ENCODE measurements at regions not wholly inside any gene's neighbourhood (a gene's known extent, or its start where the extent isn't known, plus 50 kb on each side); places are given as distances from the start of the nearest gene placed in this dataset.

DNA sequence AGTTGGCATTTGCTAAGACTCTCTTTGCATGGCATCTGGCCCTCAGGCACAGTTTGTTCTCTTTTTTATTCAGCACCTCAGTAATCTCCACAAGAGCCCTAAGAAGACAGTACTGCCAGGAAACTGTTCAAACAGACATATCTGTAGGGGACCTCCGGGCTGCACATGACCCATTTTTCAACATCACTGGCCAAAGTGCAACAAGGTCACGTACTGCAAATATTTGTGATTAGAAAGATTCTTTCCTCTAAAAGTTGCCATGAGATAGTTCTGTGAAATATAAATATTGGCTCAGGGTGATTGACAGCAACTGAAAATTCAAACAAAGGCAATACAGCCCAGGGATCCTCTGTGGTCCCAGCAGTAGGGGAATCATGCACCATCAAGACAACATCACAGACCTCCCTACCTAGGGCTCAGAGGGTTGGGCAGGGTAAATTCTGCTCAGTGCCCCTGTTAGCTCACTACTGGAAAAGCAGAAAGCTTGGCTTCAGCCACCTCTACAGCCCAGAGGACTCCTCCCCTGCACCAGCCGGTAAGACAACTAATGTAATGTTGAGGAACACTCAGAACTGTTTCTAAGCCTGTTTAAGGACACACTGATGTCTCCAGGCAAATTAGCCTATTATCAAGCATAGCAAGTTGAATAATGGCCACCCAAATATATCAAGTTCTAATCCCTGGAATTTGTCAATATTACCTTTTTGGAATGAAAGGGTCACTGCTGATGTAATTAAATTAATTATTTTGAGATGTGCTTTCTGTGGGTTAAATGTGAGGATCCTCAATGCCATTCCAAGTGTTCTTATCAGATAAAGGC, 117.4 kb upstream of the LPP start:
- no peak for DNase-seq

GRCh38 chr3:188037195-188037718, 116.7 kb upstream of the LPP start:
- DNase-seq: no peak

DNA sequence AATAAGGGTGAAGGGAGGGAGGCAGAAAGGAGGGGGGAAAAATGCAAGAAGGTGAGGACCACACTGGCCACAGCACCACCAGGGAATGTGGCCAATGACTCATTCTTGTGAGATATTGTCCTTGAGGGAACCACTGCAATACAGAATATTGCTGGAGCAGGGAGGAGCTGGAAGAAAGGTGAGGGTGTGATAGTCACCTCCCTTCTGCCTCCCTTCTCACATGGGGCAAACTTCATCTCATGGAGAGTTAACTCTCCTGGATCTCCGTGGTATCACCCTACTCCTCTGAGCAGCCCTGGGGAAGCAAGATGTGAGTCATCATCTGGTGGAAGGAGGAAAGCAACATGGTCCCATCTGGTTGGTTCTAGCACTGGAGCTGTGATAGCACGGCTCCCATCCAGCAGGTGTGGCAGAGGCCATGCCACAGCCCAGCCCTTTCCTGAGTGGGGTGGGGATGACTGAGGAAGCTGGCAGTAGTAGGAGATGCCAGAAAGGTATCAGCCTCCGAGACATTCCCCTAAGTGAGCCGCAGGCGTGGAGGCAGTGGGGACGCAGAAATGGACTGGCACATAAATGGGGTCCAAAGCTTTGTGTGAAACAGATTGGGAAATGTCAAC, 115.9 kb upstream of the LPP start:
- DNase-seq: no peak

DNA sequence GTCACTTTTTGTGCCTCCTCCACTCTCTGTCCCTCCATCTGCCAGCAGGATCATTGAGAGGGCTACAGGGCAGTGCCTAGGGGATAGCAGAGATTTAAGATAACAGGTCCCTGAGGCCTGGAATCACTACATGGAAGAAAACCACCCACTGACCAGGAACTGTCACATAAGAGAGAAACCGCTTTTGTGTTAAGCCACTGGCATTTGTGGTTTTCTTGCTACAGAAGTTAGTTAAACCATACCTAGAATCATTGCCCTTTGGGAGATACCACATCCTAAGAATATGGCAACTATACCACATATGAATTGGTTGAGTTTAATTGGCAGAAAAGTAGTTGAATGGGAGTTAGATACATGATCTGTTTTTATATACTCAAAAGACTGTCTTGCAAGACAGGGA, 112.8 kb upstream of the LPP start:
- DNase-seq: no peak

DNA sequence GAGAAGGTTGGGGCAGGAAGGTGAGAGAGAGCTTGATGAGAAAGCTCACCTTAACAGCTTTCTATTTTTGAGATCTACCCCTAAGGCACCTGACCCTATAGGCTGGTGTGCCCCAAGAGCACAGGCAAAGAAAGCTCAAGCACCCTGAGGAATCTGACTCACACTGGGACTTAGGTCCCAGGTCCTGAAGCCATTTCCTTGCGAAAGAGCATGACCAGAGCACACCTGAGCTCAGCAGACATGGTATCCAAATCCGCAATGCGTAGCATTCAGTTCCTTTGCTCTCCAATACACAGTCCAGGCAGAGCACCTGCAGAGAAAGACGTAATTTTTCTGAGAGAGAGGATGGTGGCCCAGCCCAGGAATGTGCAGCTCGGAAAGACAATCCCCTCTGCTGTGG, 112.1 kb upstream of the LPP start:
- no peak for DNase-seq

- DNase-seq: no peak
Measured at GRCh38 chr3:188042466-188042865, 111.5 kb upstream of the LPP start.

GRCh38 chr3:188043891-188044290, 110.1 kb upstream of the LPP start:
- no peak for DNase-seq

- no peak for DNase-seq
Measured at GRCh38 chr3:188046561-188047211, 107.3 kb upstream of the LPP start.

DNA sequence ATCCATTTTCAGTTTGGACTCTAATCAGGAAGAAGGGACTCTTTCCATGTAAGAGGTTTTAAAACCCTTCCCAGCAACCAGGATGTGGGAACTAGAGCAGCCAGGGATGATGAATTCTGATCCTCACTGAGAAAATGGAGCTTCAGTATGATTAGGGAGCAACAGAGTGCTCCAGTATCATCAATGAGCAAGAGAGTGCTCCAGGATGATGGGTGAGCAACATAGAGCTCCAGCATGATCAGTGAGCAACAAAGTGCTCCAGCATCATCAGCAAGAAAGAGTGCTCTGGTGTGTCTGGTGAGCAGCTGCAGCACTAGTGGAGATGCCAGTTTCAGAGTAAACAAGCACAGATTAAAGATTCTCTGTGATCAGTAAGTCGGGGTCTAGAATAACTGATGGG, 106.4 kb upstream of the LPP start:
- DNase-seq: no peak

GRCh38 chr3:188049606-188050530, 104.1 kb upstream of the LPP start:
- no peak for DNase-seq

- peak in 1 of 3 donors; percentile 46 for DNase-seq
Measured at GRCh38 chr3:188051801-188052168, 102.2 kb upstream of the LPP start.

DNA sequence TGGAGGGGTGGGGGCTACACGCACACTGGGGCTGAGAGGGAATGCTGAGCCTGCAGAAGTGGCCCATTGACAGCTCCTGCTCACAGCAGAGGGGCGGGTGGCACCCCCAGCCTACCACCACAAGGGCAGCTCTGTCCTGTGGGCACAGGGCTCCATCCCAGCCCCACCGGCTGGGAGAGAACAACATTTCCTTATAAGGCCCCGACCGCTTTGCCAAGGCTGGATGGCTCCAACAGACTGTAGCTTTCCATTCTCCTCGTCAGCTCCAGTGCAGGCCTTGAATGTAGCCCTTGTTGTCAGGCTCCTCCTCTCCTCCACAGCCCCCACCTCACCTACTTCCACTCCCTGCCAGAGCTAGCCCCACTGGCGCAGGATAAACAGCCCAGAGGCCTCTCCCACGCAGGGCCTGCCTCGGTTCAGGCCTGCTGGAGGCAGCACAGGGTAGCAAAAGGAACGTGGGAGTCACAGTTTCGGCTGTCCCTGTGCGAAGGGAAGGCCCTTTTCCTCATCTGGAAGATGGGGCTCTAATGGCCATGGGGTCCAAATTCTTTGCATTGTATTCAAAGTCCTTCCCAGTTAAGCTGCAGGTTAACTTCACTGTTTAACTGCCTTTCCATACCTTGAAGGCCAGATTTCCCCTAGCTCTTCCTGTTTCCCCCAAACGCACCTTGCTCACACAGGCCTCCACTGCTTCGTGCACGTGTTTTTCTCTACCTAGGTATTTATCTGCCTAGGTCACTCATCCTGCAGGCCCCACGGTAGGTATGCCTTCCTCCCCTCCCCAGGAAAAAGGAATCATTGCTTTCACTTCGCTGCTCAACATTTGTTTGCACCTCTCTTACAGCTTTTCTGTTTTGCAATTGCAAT, 101.6 kb upstream of the LPP start:
- DNase-seq: peak; percentile 32 to 86 (median 67)

DNA sequence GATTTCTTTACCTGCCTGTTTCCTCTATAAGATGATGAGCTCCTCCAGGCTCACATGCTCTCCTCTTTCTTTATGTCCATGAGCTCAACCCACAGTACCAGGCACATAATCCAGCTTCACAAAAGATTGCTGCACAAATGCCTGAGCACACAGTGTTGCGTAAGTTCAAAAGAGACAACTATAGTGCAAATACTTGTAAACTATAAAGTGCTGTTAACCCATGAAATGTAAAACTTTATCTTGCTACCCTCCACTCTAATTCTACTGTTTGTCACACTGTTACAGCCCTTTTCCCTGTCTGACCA, 101.0 kb upstream of the LPP start:
- DNase-seq: no peak

GRCh38 chr3:188053710-188054380, 100.1 kb upstream of the LPP start:
- DNase-seq: no peak

DNA sequence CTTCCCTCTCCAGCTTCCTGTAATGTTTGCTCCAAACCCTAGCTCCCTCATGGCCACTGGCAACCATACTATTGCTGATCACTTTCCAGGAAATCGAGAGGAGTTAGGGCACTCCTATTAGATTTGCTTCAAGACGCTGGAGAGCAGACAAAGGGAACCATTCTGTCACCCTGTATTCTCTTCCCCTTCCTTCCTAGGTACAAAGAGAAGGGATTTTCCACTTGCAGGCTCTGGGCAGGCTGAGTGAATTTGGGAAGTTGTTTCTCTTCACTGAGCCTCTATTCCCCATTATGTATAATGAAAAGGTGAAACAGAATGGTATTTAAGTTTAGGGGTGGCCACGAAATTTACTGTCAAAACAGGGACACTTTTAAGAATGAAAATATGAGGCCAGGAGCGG, 99.4 kb upstream of the LPP start:
- DNase-seq: no peak

DNA sequence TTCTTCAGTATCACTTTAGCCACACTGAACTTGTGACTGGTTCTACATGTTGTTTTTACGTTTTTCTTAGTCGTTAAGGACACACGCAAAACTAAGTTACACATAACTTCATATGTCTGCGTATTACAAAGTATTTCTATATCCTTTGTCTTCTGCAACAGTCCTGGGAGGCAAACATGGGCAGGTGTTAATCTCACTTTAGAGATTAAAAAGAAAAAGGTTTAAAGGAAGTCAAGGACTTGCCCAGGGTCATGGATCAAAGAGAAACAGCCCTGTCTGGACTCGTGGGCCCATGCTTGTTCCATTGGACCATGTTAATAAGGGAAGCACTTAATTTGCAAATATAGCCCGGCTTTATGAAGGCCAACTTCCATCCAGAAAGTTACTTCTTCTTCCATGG, 98.6 kb upstream of the LPP start:
- no peak for DNase-seq

DNA sequence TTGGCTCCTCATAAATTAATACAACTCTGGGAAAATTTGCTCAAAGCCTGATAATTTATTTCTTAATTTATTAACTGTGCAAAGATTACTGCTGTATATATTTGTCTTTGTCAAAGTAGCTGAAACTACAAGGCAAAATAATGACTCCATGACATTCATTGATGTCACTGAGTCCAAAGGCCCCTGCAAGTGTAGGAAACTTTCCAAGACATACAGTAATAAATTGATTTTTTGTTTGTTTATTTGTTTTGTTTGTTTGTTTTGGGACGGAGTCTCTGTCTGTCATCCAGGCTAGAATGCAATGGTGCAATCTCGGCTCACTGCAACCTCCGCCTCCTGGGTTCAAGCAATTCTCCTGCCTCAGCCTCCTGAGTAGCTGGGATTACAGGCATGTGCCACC, 96.8 kb upstream of the LPP start:
- no peak for DNase-seq

GRCh38 chr3:188058569-188059184, 95.3 kb upstream of the LPP start:
- no peak for DNase-seq

DNA sequence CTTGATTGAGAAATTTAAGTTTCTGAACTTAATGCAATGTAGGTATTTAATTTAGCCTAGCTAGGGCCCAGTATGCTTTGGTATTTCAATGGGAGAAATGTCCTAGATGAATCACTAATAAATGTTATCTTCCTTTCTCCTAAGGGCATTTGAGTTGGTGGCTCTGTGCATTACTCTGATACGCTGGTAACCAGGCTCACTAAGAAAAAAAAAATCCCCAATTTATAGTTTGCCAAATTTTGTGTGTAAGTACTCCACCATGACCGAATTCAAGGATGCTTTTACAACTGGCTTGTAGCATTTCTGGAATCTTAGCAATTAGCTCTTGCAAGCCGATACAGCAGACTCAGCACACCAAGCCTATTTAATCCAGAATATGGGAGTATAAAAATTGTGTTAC, 94.6 kb upstream of the LPP start:
- no peak for DNase-seq

DNA sequence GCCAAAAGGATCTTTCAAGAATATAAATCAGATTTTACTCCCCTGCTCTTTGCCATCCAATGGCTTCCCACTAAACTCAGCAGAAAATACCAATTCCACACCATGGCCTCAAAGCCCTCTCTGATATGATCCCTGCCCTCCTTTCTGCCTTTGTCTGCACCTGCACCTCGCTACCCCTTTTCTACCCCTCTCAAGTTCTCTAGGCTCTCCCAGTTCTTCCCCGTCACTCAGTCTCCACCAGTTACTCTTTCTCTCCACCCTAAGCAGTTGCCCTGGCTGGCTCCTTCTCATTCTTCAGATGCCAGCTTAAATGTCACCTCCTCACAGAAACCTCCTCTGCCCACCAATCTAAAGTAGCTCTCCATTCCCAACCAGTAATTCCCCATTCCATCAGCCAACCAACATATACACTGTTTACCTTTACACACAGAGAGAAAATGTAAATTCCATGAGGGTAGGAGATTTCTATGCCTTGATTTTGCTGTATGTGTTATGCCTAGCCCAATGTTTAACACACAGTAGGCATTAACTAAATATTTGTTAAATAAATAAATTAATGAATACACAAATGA, 93.6 kb upstream of the LPP start:
- no peak for DNase-seq
